HCT116 (cell line): ENCODE measurements at regions not wholly inside any gene's neighbourhood (a gene's known extent, or its start where the extent isn't known, plus 50 kb on each side); places are given as distances from the start of the nearest gene placed in this dataset.
"Not testable (repeated sequence)": the region's sequence is repeated elsewhere in the genome, so short reads cannot be mapped to it uniquely, and the experiment has no call there.

Experiments
- ATAC-seq: fragments of 200-7000 bp; cut with Tn5 transposase; 2 replicates; pipeline ENCODE4 v1.9.1; 2020; ENCODE audit warnings: mild to moderate bottlenecking, moderate library complexity
- BruUV-seq: library from RNA; stranded (reverse); fragments of 400-500 nt; replicated peaks from 2 replicates; lab custom pipeline; 2021; lab: Mats Ljungman, UMichigan
- CTCF ChIA-PET: fragments of 300-600 bp; sonication (Branson Sonifier 250); formaldehyde crosslinking; loops from one replicate; lab custom pipeline; 2021; ENCODE audit warnings: antibody characterized with exemption; lab: Charles Lee
- POLR2A ChIA-PET: fragments of 300-600, 350-600 bp; sonication (Branson Sonifier 250); formaldehyde crosslinking; loops from one replicate; lab custom pipeline; 2021; ENCODE audit warnings: antibody characterized with exemption; lab: Charles Lee
- RAD21 ChIA-PET, 2 experiments: fragments of 300-600 bp; sonication (Branson Sonifier 250); formaldehyde crosslinking; loops; one replicate each; lab custom pipeline; 2023; ENCODE audit warnings: low total read pairs in 2 of 2; ENCODE audit not compliant: uncharacterized antibody in 2 of 2, unreplicated experiment in 2 of 2, low non-redundant PET in 1 of 2; lab: Charles Lee
- DNase-seq: peaks from one replicate; pipeline ENCODE4 v3.0.0-alpha.2; 2010; ENCODE audit warnings: low read depth, low spot score
- H2AFZ ChIP-seq: fragments of 200-600 bp; shearing (Covaris generic), sonication (generic); 2 replicates; pipeline ENCODE4 v1.6.1; 2017; ENCODE audit warnings: low read depth, mixed run types, mixed read lengths, antibody characterized with exemption, low read length; ENCODE audit not compliant: poor library complexity, severe bottlenecking
- H3K27ac ChIP-seq: 2 replicates; pipeline ENCODE4 v1.5.1; 2012; ENCODE audit warnings: low read depth, low read length
- H3K27me3 ChIP-seq: fragments of 200-600 bp; sonication (generic); 2 replicates; pipeline ENCODE4 v1.6.1; 2016; ENCODE audit warnings: mixed run types, low read length, mixed read lengths; ENCODE audit not compliant: insufficient read depth
- H3K36me3 ChIP-seq, 2 experiments: fragments of 200-500 bp in 1 of 2; fragments of 200-600 bp in 1 of 2; sonication (Bioruptor generic) in 1 of 2; sonication (generic) in 1 of 2; 2 replicates each; pipeline versions ENCODE4 v1.5.1 to v1.6.1; 2014 to 2016; ENCODE audit warnings: low read length in 2 of 2, inconsistent platforms in 1 of 2, mixed read lengths in 1 of 2, mixed run types in 1 of 2; ENCODE audit not compliant: insufficient read depth in 2 of 2, control insufficient read depth in 1 of 2
- H3K4me1 ChIP-seq, 2 experiments: fragments of 200-600 bp in 1 of 2; sonication (generic) in 1 of 2; 2 replicates each; pipeline versions ENCODE4 v1.5.1 to v1.6.1; 2012 to 2017; ENCODE audit warnings: low read length in 2 of 2, inconsistent platforms in 1 of 2, mild to moderate bottlenecking in 1 of 2, mixed read lengths in 1 of 2, mixed run types in 1 of 2, moderate library complexity in 1 of 2; ENCODE audit not compliant: insufficient read depth in 2 of 2, control insufficient read depth in 1 of 2
- H3K4me2 ChIP-seq: fragments of 200-600 bp; sonication (generic); 2 replicates; pipeline ENCODE4 v1.6.1; 2017; ENCODE audit warnings: mixed run types, low read length, mixed read lengths
- H3K4me3 ChIP-seq, 2 experiments: fragments of 200-600 bp in 1 of 2; sonication (generic) in 1 of 2; replicated peaks in 1 of 2; 2 replicates each; pipeline ENCODE4 v1.5.1; 2011 to 2016; ENCODE audit warnings: low read length in 2 of 2, control low read depth in 1 of 2, low read depth in 1 of 2, mild to moderate bottlenecking in 1 of 2, mixed read lengths in 1 of 2, mixed run types in 1 of 2
- H3K79me2 ChIP-seq: fragments of 200-600 bp; sonication (generic); 2 replicates; pipeline ENCODE4 v1.6.1; 2017; ENCODE audit warnings: mild to moderate bottlenecking, mixed run types, low read length, moderate library complexity, mixed read lengths; ENCODE audit not compliant: insufficient read depth
- H3K9ac ChIP-seq: fragments of 200-600 bp; sonication (generic); 2 replicates; pipeline ENCODE4 v1.6.1; 2016; ENCODE audit warnings: low read length, mixed read lengths
- H3K9me2 ChIP-seq: fragments of 200-600 bp; sonication (generic), shearing (Covaris generic); 2 replicates; pipeline ENCODE4 v1.6.1; 2017; ENCODE audit warnings: mixed run types, mild to moderate bottlenecking, moderate library complexity; ENCODE audit not compliant: insufficient read depth
- H3K9me3 ChIP-seq, 2 experiments: fragments of 200-500 bp in 1 of 2; fragments of 200-600 bp in 1 of 2; sonication (Bioruptor generic) in 1 of 2; sonication (generic) in 1 of 2; 2 replicates each; pipeline ENCODE4 v1.6.1; 2014 to 2017; ENCODE audit warnings: low read length in 2 of 2, mixed read lengths in 2 of 2, inconsistent platforms in 1 of 2, low read depth in 1 of 2, mild to moderate bottlenecking in 1 of 2, mixed run types in 1 of 2, moderate library complexity in 1 of 2; ENCODE audit not compliant: control insufficient read depth in 1 of 2, insufficient read depth in 1 of 2
- H4K20me1 ChIP-seq: fragments of 200-600 bp; sonication (generic), shearing (Covaris generic); 2 replicates; pipeline ENCODE4 v1.6.1; 2017; ENCODE audit warnings: mixed run types, mild to moderate bottlenecking, moderate library complexity; ENCODE audit not compliant: insufficient read depth
- ATF3 ChIP-seq: IDR thresholded peaks from 2 replicates; pipeline ENCODE4 v1.6.1; 2012
- CBX3 ChIP-seq: IDR thresholded peaks from 2 replicates; pipeline ENCODE4 v1.6.1; 2012; ENCODE audit warnings: low read depth
- CEBPB ChIP-seq: IDR thresholded peaks from 2 replicates; pipeline ENCODE4 v1.6.1; 2012; ENCODE audit warnings: low read depth
- ELF1 ChIP-seq: IDR thresholded peaks from 2 replicates; pipeline ENCODE4 v1.6.1; 2012; ENCODE audit warnings: low read depth, borderline replicate concordance
- EZH2 ChIP-seq: fragments of 200-600 bp; sonication (generic); IDR thresholded peaks from 2 replicates; pipeline ENCODE4 v1.6.1; 2017; ENCODE audit warnings: antibody characterized with exemption, mixed run types
- EZH2phosphoT487 ChIP-seq: fragments of 200-600 bp; IDR thresholded peaks from 2 replicates; pipeline ENCODE4 v1.6.1; 2018; ENCODE audit warnings: antibody characterized with exemption, borderline replicate concordance
- FOSL1 ChIP-seq: IDR thresholded peaks from 2 replicates; pipeline ENCODE4 v1.6.1; 2012; ENCODE audit warnings: low read depth
- MAX ChIP-seq: IDR thresholded peaks from 2 replicates; pipeline ENCODE4 v1.6.1; 2012
- SP1 ChIP-seq: IDR thresholded peaks from 2 replicates; pipeline ENCODE4 v1.6.1; 2012; ENCODE audit warnings: low read depth
- SRF ChIP-seq: IDR thresholded peaks from 2 replicates; pipeline ENCODE4 v1.6.1; 2012; ENCODE audit warnings: low read depth
- ZFX ChIP-seq: fragments of 450-650 bp; IDR thresholded peaks from 2 replicates; pipeline ENCODE4 v1.6.1; 2017
- intact Hi-C: fragments of 100-400 bp; cut with micrococcal nuclease; formaldehyde crosslinking; loops from 2 replicates; pipeline ENCODE4 v1.10.0; 2022

DNA sequence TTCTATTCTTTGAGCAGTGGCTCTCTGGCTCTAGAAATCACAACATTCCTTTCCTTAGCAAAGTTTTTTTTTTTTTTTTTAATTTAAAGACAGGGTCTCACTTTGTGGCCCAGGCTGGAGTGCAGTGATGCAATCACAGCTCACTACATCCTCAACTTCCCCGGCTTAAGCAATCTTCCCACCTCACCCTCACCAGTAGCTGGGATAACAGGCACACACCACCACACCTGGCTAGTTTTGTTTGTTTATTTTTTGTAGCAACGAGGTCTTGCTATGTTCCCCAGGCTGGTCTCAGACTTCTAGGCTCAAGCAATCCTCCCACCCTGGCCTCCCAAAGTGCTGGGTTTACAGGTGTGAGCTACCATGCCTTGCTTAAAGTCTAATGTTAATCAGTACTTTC, 85.2 kb downstream of the LMO4 start:
- H3K27me3 ChIP-seq, H2AFZ ChIP-seq, H3K9ac ChIP-seq, ATAC-seq, H3K36me3 ChIP-seq, DNase-seq, BruUV-seq, POLR2A ChIA-PET, H3K79me2 ChIP-seq, H3K4me1 ChIP-seq, H4K20me1 ChIP-seq, H3K4me2 ChIP-seq, CTCF ChIA-PET, H3K4me3 ChIP-seq, intact Hi-C loops, H3K27ac ChIP-seq, RAD21 ChIA-PET, H3K9me2 ChIP-seq, H3K9me3 ChIP-seq: not testable (repeated sequence)

- TF ChIP-seq EZH2 (no peak), CEBPB (no peak), CBX3 (no peak), EZH2phosphoT487 (no peak), MAX (no peak), SRF (no peak), ZFX (no peak), SP1 (no peak), FOSL1 (no peak), ELF1 (no peak), ATF3 (no peak)
- TF ChIP-seq, all 23 proteins: peak for 0
- no peak overlapping the region for H2AFZ ChIP-seq
- BruUV-seq, result no TSS peak
- H3K4me3 ChIP-seq, result no peak overlapping the region
- ATAC-seq, result no peak
- H3K9me2 ChIP-seq, result no peaks in the 10 kb centered on the region
- no peaks in the 10 kb centered on the region for H3K4me1 ChIP-seq
- H3K27me3 ChIP-seq, result no peaks in the 10 kb centered on the region
- no peaks in the 10 kb centered on the region for H3K36me3 ChIP-seq
- no peaks in the 10 kb centered on the region for H3K9me3 ChIP-seq
- no peak overlapping the region for H3K4me2 ChIP-seq
- no peak overlapping the region for H3K9ac ChIP-seq
- intact Hi-C loops, result no loop called here
- ChIA-PET POLR2A (no interaction called here), CTCF (no interaction called here), RAD21 (no interaction called here)
- H3K79me2 ChIP-seq, result no peaks in the 10 kb centered on the region
- H3K27ac ChIP-seq, result no peak overlapping the region
- DNase-seq, result no peak
- no peaks in the 10 kb centered on the region for H4K20me1 ChIP-seq
Observed at GRCh38 chr1:87418048-87418447, 89.4 kb downstream of the LMO4 start.
